CD4-positive, alpha-beta T cell treated with Interleukin-15 for 4 hours (primary cell): ENCODE measurements at regions not wholly inside any gene's neighbourhood (a gene's known extent, or its start where the extent isn't known, plus 50 kb on each side); places are given as distances from the start of the nearest gene placed in this dataset.

Source experiments
- DNase-seq: peaks from one replicate; pipeline ENCODE4 v3.0.0-alpha.2; 2020; ENCODE audit warnings: low spot score

GRCh38 chr5:62111428-62111827, 194.6 kb upstream of the KIF2A start:
- DNase-seq: no peak

- no peak for DNase-seq
Measured at GRCh38 chr5:62112689-62113228, 193.2 kb upstream of the KIF2A start.

- DNase-seq: no peak
Measured at GRCh38 chr5:62115014-62115413, 191.0 kb upstream of the KIF2A start.

- no peak for DNase-seq
Measured at GRCh38 chr5:62124266-62124665, 181.7 kb upstream of the KIF2A start.

GRCh38 chr5:62126090-62126489, 179.9 kb upstream of the KIF2A start:
- no peak for DNase-seq

GRCh38 chr5:62127098-62127736, 178.8 kb upstream of the KIF2A start:
- DNase-seq: no peak

- DNase-seq: no peak
Measured at GRCh38 chr5:62130107-62130506, 175.9 kb upstream of the KIF2A start.

- DNase-seq: no peak
Measured at GRCh38 chr5:62132276-62132675, 173.7 kb upstream of the KIF2A start.

GRCh38 chr5:62133426-62133825, 172.6 kb upstream of the KIF2A start:
- DNase-seq: no peak

GRCh38 chr5:62134811-62135210, 171.2 kb upstream of the KIF2A start:
- DNase-seq: no peak

GRCh38 chr5:62137628-62138027, 168.4 kb upstream of the KIF2A start:
- no peak for DNase-seq

GRCh38 chr5:62138607-62139006, 167.4 kb upstream of the KIF2A start:
- no peak for DNase-seq

- DNase-seq: no peak
Measured at GRCh38 chr5:62139741-62140140, 166.3 kb upstream of the KIF2A start.

GRCh38 chr5:62142351-62142750, 163.7 kb upstream of the KIF2A start:
- no peak for DNase-seq

GRCh38 chr5:62143268-62144229, 162.5 kb upstream of the KIF2A start:
- DNase-seq: no peak

- DNase-seq: no peak
Measured at GRCh38 chr5:62144401-62145022, 161.5 kb upstream of the KIF2A start.

- DNase-seq: no peak
Measured at GRCh38 chr5:62149879-62150278, 156.1 kb upstream of the KIF2A start.

- DNase-seq: no peak
Measured at GRCh38 chr5:62152394-62153087, 153.5 kb upstream of the KIF2A start.

GRCh38 chr5:62154758-62155157, 151.2 kb upstream of the KIF2A start:
- DNase-seq: no peak

- DNase-seq: no peak
Measured at GRCh38 chr5:62155988-62156387, 150.0 kb upstream of the KIF2A start.

GRCh38 chr5:62167561-62168057, 138.4 kb upstream of the KIF2A start:
- no peak for DNase-seq
